Gastrocnemius medialis (tissue), 4 donors: ENCODE measurements at regions not wholly inside any gene's neighbourhood (a gene's known extent, or its start where the extent isn't known, plus 50 kb on each side); places are given as distances from the start of the nearest gene placed in this dataset.

ENCODE experiments used
- ATAC-seq, 2 donors: fragments of 150-250 bp; one replicate each; pipeline ENCODE4 v1.9.1; 2016
- DNase-seq, 2 donors: peaks; one replicate each; pipeline ENCODE4 v3.0.0-alpha.2; 2019
- H3K27ac ChIP-seq, 4 donors: fragments of 200-600 bp; sonication (generic); 1 replicate in 1 of 4; 2 replicates in 3 of 4; pipeline ENCODE4 v1.5.1; 2016 to 2018; ENCODE audit warnings: mild to moderate bottlenecking in 2 of 4, moderate library complexity in 1 of 4
- H3K27me3 ChIP-seq, 3 donors: fragments of 200-600 bp; sonication (generic) in 2 of 3; 1 replicate in 1 of 3; 2 replicates in 2 of 3; pipeline versions ENCODE4 v1.5.1 to v1.6.0; 2016 to 2019; ENCODE audit warnings: mild to moderate bottlenecking in 1 of 3, moderate library complexity in 1 of 3
- H3K36me3 ChIP-seq, 2 donors: fragments of 200-600 bp; sonication (generic) in 1 of 2; one replicate each; pipeline ENCODE4 v1.5.1; 2017 to 2018
- H3K4me1 ChIP-seq, 2 donors: fragments of 200-600 bp; sonication (generic) in 1 of 2; one replicate each; pipeline ENCODE4 v1.5.1; 2016 to 2017; ENCODE audit warnings: mild to moderate bottlenecking in 2 of 2
- H3K4me3 ChIP-seq, 4 donors: fragments of 200-600 bp; sonication (generic) in 3 of 4; 1 replicate in 1 of 4; 2 replicates in 3 of 4; pipeline ENCODE4 v1.5.1; 2016 to 2019; ENCODE audit warnings: mild to moderate bottlenecking in 2 of 4
- H3K9me3 ChIP-seq, 3 donors: fragments of 200-600 bp; sonication (generic) in 2 of 3; 1 replicate in 1 of 3; 2 replicates in 2 of 3; pipeline ENCODE4 v1.5.1; 2016 to 2019
- POLR2A ChIP-seq, 2 donors: fragments of 450-650 bp; IDR thresholded peaks; one replicate each; pipeline ENCODE4 v1.6.1; 2017; ENCODE audit warnings: antibody characterized with exemption in 2 of 2, mild to moderate bottlenecking in 2 of 2, moderate library complexity in 2 of 2
- in situ Hi-C, 4 donors: fragments of 200-750 bp; cut with MboI; loops; one replicate each; pipeline versions ENCODE4 v1.15.0 to v1.8.0; 2017; ENCODE audit warnings: low sequenced_read_pairs in 4 of 4
- intact Hi-C: fragments of 100-400 bp; cut with DNase I; formaldehyde crosslinking; loops from one replicate; pipeline ENCODE4 v1.15.1; 2023; ENCODE audit warnings: low total_unique reads
- TF ChIP-seq, protein P1 (sequence below), 5 experiments: fragments of 450-650 bp in 3 of 5; fragments of 200-600 bp in 2 of 5; sonication (generic) in 2 of 5; IDR thresholded peaks in 4 of 5; conservative IDR thresholded peaks in 1 of 5; 1 replicate in 4 of 5; 2 replicates in 1 of 5; pipeline ENCODE4 v1.5.1; 2016 to 2019; ENCODE audit warnings: antibody characterized with exemption in 5 of 5, mild to moderate bottlenecking in 3 of 5, moderate library complexity in 3 of 5

DNA sequence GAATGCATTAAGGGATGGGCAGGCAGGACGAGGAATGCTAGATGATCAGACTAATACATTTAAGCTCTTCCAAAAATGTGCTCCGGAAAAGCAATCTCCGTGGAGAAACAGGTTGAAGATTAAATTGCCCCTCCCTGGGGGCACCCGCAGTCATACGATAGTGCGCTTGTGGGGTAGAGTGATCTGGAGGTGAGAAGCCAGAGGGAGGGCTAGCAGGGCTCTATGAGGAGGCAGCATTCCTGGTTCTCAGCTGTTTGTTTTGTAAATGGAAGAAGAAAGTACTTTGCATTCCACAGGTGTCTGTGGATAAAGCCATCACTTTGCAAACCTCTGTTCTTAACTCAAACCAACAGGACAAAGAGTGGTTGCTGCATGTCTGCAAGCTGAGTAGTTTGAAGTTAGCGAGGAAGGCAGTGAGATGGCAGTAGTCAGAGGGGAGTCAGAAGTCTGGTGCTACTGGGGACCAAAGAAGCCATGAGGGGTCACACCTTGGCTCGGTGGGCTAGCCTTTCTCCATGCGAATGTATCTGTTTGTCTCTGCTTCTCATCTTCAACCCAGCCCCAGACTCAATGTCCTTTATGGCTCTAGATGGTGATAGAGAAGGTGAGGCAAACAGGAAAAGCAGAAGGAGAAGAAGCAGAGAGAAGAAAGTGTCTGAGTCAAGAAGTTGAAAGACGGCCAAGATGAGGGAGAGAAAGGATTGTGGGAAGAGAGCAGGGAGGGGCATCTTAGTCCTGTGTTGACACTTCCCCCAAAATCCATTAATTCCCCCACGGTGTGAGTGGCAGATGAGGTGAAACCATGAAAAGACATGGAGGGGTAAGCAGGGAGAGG, 65.2 kb upstream of the GJA8 start:
- no peak for ATAC-seq
- Histone ChIP-seq H3K4me1 (no peaks in the 10 kb centered on the region), H3K27me3 (peaks cover 0 to 3% (median 0%) of the 10 kb centered on the region in 3 donors), H3K36me3 (no peaks in the 10 kb centered on the region), H3K4me3 (no peak overlapping the region), H3K9me3 (no peaks in the 10 kb centered on the region), H3K27ac (no peak overlapping the region)
- intact Hi-C loops (no loop called here), in situ Hi-C loops (no loop called here)
- no peak for DNase-seq
- no peak for TF ChIP-seq POLR2A (IDR thresholded peaks at IDR 0.05)
- TF ChIP-seq, protein P1, sequence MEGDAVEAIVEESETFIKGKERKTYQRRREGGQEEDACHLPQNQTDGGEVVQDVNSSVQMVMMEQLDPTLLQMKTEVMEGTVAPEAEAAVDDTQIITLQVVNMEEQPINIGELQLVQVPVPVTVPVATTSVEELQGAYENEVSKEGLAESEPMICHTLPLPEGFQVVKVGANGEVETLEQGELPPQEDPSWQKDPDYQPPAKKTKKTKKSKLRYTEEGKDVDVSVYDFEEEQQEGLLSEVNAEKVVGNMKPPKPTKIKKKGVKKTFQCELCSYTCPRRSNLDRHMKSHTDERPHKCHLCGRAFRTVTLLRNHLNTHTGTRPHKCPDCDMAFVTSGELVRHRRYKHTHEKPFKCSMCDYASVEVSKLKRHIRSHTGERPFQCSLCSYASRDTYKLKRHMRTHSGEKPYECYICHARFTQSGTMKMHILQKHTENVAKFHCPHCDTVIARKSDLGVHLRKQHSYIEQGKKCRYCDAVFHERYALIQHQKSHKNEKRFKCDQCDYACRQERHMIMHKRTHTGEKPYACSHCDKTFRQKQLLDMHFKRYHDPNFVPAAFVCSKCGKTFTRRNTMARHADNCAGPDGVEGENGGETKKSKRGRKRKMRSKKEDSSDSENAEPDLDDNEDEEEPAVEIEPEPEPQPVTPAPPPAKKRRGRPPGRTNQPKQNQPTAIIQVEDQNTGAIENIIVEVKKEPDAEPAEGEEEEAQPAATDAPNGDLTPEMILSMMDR (IDR thresholded peaks at IDR 0.05 in 4 of 5, conservative IDR thresholded peaks at IDR 0.05 in 1 of 5) = no peak

DNA sequence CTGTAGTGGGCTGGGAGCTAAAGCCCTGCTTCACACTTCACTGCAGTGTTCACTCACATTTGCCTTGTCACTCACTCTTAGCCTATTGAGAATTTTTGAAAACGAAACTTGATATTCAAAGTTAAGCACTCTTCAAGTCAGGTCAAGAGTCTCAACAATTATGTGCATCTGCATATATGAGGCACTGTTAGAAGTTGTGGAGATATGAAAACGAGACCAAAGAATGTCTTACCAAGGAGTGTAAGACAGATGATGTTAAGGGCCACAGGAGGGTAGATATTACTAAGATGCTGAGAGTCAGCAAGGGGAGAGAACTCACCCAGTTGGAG, 64.7 kb upstream of the GJA8 start:
- no peaks in the 10 kb centered on the region for H3K36me3 ChIP-seq
- H3K27ac ChIP-seq = no peak overlapping the region
- DNase-seq = no peak
- TF ChIP-seq, protein P1 (IDR thresholded peaks at IDR 0.05 in 4 of 5, conservative IDR thresholded peaks at IDR 0.05 in 1 of 5) = no peak
- TF ChIP-seq POLR2A (IDR thresholded peaks at IDR 0.05) = no peak
- intact Hi-C loops (no loop called here), in situ Hi-C loops (no loop called here)
- peaks cover 0 to 3% (median 0%) of the 10 kb centered on the region in 3 donors for H3K27me3 ChIP-seq
- no peaks in the 10 kb centered on the region for H3K4me1 ChIP-seq
- H3K9me3 ChIP-seq = no peaks in the 10 kb centered on the region
- H3K4me3 ChIP-seq = no peak overlapping the region
- ATAC-seq = no peak

DNA sequence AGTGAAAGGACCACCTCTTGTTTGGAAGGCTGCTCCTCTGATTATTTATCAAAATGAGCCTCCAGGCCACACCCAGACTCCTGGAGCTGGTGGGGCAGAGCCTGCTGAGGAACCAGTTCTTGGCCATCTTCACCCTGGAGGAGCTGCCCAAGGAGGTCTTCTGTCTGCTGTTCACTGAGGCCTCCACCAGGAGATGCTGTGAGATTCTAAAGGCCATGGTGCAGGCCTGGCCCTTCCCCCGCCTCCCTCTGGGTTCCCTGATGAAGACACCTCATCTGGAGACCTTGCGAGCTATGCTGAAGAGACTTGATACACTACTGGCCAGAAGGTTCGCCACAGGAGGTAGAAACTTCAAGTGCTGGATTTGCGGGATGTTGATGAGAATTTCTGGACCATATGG, 61.7 kb upstream of the GJA8 start:
- H3K4me1 ChIP-seq = no peaks in the 10 kb centered on the region
- DNase-seq (no peak), ATAC-seq (no peak)
- no peak for TF ChIP-seq POLR2A (IDR thresholded peaks at IDR 0.05)
- TF ChIP-seq, protein P1 (IDR thresholded peaks at IDR 0.05 in 4 of 5, conservative IDR thresholded peaks at IDR 0.05 in 1 of 5) = no peak
- in situ Hi-C loops = no loop called here
- H3K27ac ChIP-seq = no peak overlapping the region
- no peaks in the 10 kb centered on the region for H3K36me3 ChIP-seq
- H3K9me3 ChIP-seq = no peaks in the 10 kb centered on the region
- H3K27me3 ChIP-seq = no peaks in the 10 kb centered on the region
- intact Hi-C loops = no loop called here
- H3K4me3 ChIP-seq = no peak overlapping the region

DNA sequence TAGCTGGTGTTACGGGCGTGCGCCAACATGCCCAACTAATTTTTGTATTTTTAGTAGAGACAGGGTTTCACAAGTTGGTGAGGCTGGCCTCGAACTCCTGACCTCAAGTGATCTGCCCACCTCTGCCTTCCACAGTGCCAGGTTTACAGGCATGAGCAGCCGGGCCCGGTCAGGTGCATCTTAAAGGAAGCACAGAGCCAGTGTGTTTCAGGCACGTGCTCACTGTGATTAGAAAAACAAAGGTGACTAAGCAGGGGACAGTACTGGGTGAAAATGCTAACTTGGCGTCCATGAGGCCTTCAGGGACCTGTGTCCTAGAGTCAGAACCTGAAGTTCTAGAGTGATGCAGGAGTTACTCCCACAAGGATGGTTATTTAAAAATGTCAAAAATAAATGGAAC, 60.0 kb upstream of the GJA8 start:
- intact Hi-C loops (no loop called here), in situ Hi-C loops (no loop called here)
- Histone ChIP-seq H3K27ac (no peak overlapping the region), H3K36me3 (no peaks in the 10 kb centered on the region), H3K9me3 (no peaks in the 10 kb centered on the region), H3K27me3 (no peaks in the 10 kb centered on the region), H3K4me1 (no peaks in the 10 kb centered on the region), H3K4me3 (no peak overlapping the region)
- TF ChIP-seq, protein P1 (IDR thresholded peaks at IDR 0.05 in 4 of 5, conservative IDR thresholded peaks at IDR 0.05 in 1 of 5) = no peak
- TF ChIP-seq POLR2A (IDR thresholded peaks at IDR 0.05) = no peak
- no peak for ATAC-seq
- no peak for DNase-seq

DNA sequence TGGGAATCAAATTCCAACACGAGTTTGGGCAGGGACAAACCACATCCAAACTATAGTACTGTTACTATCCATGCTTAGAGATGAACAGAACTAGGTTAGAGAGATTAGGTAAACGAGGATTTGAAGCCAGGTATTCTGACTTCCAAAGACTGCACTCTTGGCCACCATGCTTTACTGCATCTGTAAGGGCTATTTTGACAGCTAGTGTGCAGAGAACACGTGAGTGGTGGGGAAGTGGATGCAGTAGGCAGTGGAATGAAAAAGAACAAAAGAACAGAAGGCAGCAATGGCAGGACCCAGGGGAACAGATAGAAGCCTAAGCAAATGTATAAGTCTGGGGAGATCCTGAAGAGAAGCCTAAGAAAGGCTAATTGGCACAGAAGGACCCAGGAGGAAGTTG, 59.1 kb upstream of the GJA8 start:
- ATAC-seq (no peak), DNase-seq (no peak)
- Histone ChIP-seq H3K36me3 (no peaks in the 10 kb centered on the region), H3K4me3 (no peak overlapping the region), H3K27me3 (no peaks in the 10 kb centered on the region), H3K9me3 (no peaks in the 10 kb centered on the region), H3K27ac (no peak overlapping the region), H3K4me1 (no peaks in the 10 kb centered on the region)
- in situ Hi-C loops (no loop called here), intact Hi-C loops (no loop called here)
- TF ChIP-seq, protein P1 (IDR thresholded peaks at IDR 0.05 in 4 of 5, conservative IDR thresholded peaks at IDR 0.05 in 1 of 5) = no peak
- no peak for TF ChIP-seq POLR2A (IDR thresholded peaks at IDR 0.05)
